HepG2 (cell line): ENCODE measurements at regions not wholly inside any gene's neighbourhood (a gene's known extent, or its start where the extent isn't known, plus 50 kb on each side); places are given as distances from the start of the nearest gene placed in this dataset.

Source experiments
- ATAC-seq: fragments of 200-7000 bp; cut with Tn5 transposase; 3 replicates; pipeline ENCODE4 v1.9.1; 2020; ENCODE audit warnings: mild to moderate bottlenecking, moderate library complexity
- BruUV-seq: library from RNA; stranded (reverse); fragments of 400-500 nt; replicated peaks from 2 replicates; lab custom pipeline; 2021; lab: Mats Ljungman, UMichigan
- CTCF ChIA-PET: fragments of 300-600 bp; formaldehyde crosslinking; extraction: SDS; loops from one replicate; lab custom pipeline; 2021; ENCODE audit warnings: low total read pairs, inconsistent platforms, low intra/inter-chr PET ratio; lab: Yijun Ruan, JAX
- POLR2A ChIA-PET: fragments of 350-600 bp; sonication (Branson Sonifier 250); formaldehyde crosslinking; loops from one replicate; lab custom pipeline; 2020; ENCODE audit warnings: antibody characterized with exemption, inconsistent platforms; lab: Yijun Ruan, JAX
- DNase-seq: peaks from one replicate; pipeline ENCODE4 v3.0.0-alpha.2; 2015; ENCODE audit warnings: low spot score
- FAIRE-seq: peaks from 3 replicates; lab custom pipeline; 2011; peaks lifted over from hg19 to GRCh38; lab: Jason Lieb, UNC
- H2AFZ ChIP-seq: one replicate; pipeline ENCODE4 v1.6.1; 2011; ENCODE audit warnings: low read length, inconsistent platforms
- H3K27ac ChIP-seq: fragments of 300-600 bp; 3 replicates; pipeline ENCODE4 v1.8.0; 2011; ENCODE audit warnings: mixed run types, mild to moderate bottlenecking, mixed read lengths, low read length, inconsistent platforms; ENCODE audit not compliant: insufficient read depth; ENCODE audit errors: extremely low read length
- H3K27me3 ChIP-seq, 2 experiments: fragments of 200-600 bp in 1 of 2; 2 replicates in 1 of 2; 3 replicates in 1 of 2; pipeline versions ENCODE4 v1.6.0 to v1.8.0; 2011; ENCODE audit warnings: low read length in 2 of 2, mild to moderate bottlenecking in 2 of 2, moderate library complexity in 2 of 2, inconsistent platforms in 1 of 2; ENCODE audit not compliant: insufficient read depth in 2 of 2, control insufficient read depth in 1 of 2
- H3K36me3 ChIP-seq, 2 experiments: fragments of 200-600 bp in 1 of 2; replicated peaks in 1 of 2; 2 replicates in 1 of 2; 3 replicates in 1 of 2; pipeline versions ENCODE4 v1.5.1 to v1.8.0; 2011; ENCODE audit warnings: low read length in 2 of 2, inconsistent platforms in 1 of 2; ENCODE audit not compliant: insufficient read depth in 2 of 2, control insufficient read depth in 1 of 2
- H3K4me1 ChIP-seq: 2 replicates; pipeline ENCODE4 v1.5.1; 2012; ENCODE audit warnings: low read length, inconsistent platforms; ENCODE audit not compliant: insufficient read depth
- H3K4me2 ChIP-seq: 2 replicates; pipeline ENCODE4 v1.6.0; 2011; ENCODE audit warnings: low read depth, low read length, inconsistent platforms
- H3K4me3 ChIP-seq, 3 experiments: fragments of 200-600 bp in 1 of 3; sonication (generic), shearing (Covaris generic) in 1 of 3; replicated peaks in 1 of 3; 2 replicates each; pipeline ENCODE4 v1.5.1; 2011 to 2016; ENCODE audit warnings: low read length in 3 of 3, inconsistent platforms in 2 of 3, low read depth in 2 of 3, mild to moderate bottlenecking in 2 of 3, control low read depth in 1 of 3, mixed read lengths in 1 of 3; ENCODE audit not compliant: insufficient read depth in 1 of 3
- H3K79me2 ChIP-seq: one replicate; pipeline ENCODE4 v1.6.1; 2011; ENCODE audit warnings: low read length, inconsistent platforms; ENCODE audit not compliant: insufficient read depth
- H3K9ac ChIP-seq: 2 replicates; pipeline ENCODE4 v1.6.0; 2011; ENCODE audit warnings: mild to moderate bottlenecking, low read depth, low read length, inconsistent platforms; ENCODE audit not compliant: insufficient read depth
- H3K9me3 ChIP-seq: 2 replicates; pipeline ENCODE4 v1.5.1; 2012; ENCODE audit warnings: mild to moderate bottlenecking, low read length
- H4K20me1 ChIP-seq: 2 replicates; pipeline ENCODE4 v1.6.0; 2011; ENCODE audit warnings: inconsistent platforms, mild to moderate bottlenecking, low read length, moderate library complexity; ENCODE audit not compliant: insufficient read depth
- ARHGAP35 ChIP-seq: sonication (generic); formaldehyde crosslinking; IDR thresholded peaks from 2 replicates; pipeline ENCODE4 v1.9.0; 2022; ENCODE audit warnings: mild to moderate bottlenecking, inconsistent platforms, moderate library complexity, missing genetic modification reagents, borderline replicate concordance
- MAZ ChIP-seq, 2 experiments: sonication (generic) in 1 of 2; formaldehyde crosslinking in 1 of 2; IDR thresholded peaks; 2 replicates each; pipeline versions ENCODE4 v1.5.0 to v1.6.1; 2012 to 2020; ENCODE audit warnings: low read depth in 2 of 2, mild to moderate bottlenecking in 2 of 2, borderline replicate concordance in 1 of 2, improper control_type of control experiment in 1 of 2, low read length in 1 of 2, missing genetic modification reagents in 1 of 2, moderate library complexity in 1 of 2
- MTF2 ChIP-seq: sonication (generic); formaldehyde crosslinking; IDR thresholded peaks from 2 replicates; pipeline ENCODE4 v1.5.0; 2020; ENCODE audit warnings: missing genetic modification reagents, borderline replicate concordance
- PAF1 ChIP-seq: IDR thresholded peaks from 2 replicates; pipeline ENCODE4 v1.6.1; 2016; ENCODE audit warnings: missing genetic modification reagents, missing compliant biosample characterization
- ZNF513 ChIP-seq: sonication (generic); formaldehyde crosslinking; conservative IDR thresholded peaks from 2 replicates; pipeline ENCODE4 v1.5.0; 2020; ENCODE audit warnings: missing genetic modification reagents
- ZNF710 ChIP-seq: sonication (generic); formaldehyde crosslinking; IDR thresholded peaks from 2 replicates; pipeline ENCODE4 v1.5.0; 2020; ENCODE audit warnings: mild to moderate bottlenecking, missing genetic modification reagents, borderline replicate concordance
- ZNF800 ChIP-seq: sonication (generic); formaldehyde crosslinking; IDR thresholded peaks from 2 replicates; pipeline ENCODE4 v1.4.0; 2020; ENCODE audit warnings: missing genetic modification reagents
- ZUFSP ChIP-seq: sonication (generic); formaldehyde crosslinking; IDR thresholded peaks from 2 replicates; pipeline ENCODE4 v1.9.0; 2021; ENCODE audit warnings: missing genetic modification reagents, mild to moderate bottlenecking, borderline replicate concordance
- WGBS: methylation state at CpG from one replicate; pipeline ENCODE4 v1.1.6; 2017; ENCODE audit warnings: low lambda C conversion rate; 5-methylcytosine and 5-hydroxymethylcytosine counted together
- in situ Hi-C: cut with HindIII; loops from 2 replicates; pipeline ENCODE4 v1.10.0; 2017; ENCODE audit warnings: low pct_unique_long_range_greater_than_20kb; ENCODE audit not compliant: extremely low pct_ligation_motif_present
- intact Hi-C: fragments of 100-400 bp; cut with micrococcal nuclease; formaldehyde crosslinking; loops from one replicate; pipeline ENCODE4 v1.10.0; 2022; ENCODE audit not compliant: unreplicated experiment

GRCh38 chr4:136743238-136743637, 789.1 kb downstream of the PCDH18 start:
- TF ChIP-seq ARHGAP35 (CRISPR knock-in tag) (no peak), MTF2 (CRISPR knock-in tag) (no peak), ZUFSP (no peak), ZNF710 (CRISPR knock-in tag) (no peak), PAF1 (CRISPR knock-in tag) (no peak), ZNF513 (CRISPR knock-in tag) (no peak), ZNF800 (CRISPR knock-in tag) (no peak), MAZ (IDR thresholded peaks at IDR 0.05; ENCODE audit: borderline replicate concordance, low read depth, low read length) (no peak), MAZ (CRISPR knock-in tag; IDR thresholded peaks at IDR 0.05; ENCODE audit: low read depth) (no peak)
- Histone ChIP-seq H3K9me3 (no peaks in the 10 kb centered on the region), H3K9ac (no peak overlapping the region), H3K79me2 (no peaks in the 10 kb centered on the region), H3K4me3 (no peak overlapping the region), H3K4me2 (no peak overlapping the region), H3K27me3 (no peaks in the 10 kb centered on the region; a peak in 1 of 5 replicates), H3K36me3 (no peaks in the 10 kb centered on the region), H3K27ac (no peak overlapping the region), H3K4me1 (no peaks in the 10 kb centered on the region), H2AFZ (no peak overlapping the region), H4K20me1 (no peaks in the 10 kb centered on the region)
- no TSS peak for BruUV-seq
- in situ Hi-C loops (no loop called here), intact Hi-C loops (no loop called here)
- ATAC-seq (no peak), FAIRE-seq (no peak), DNase-seq (no peak)
- POLR2A ChIA-PET, result no interaction called here
- CTCF ChIA-PET, result no interaction called here
- WGBS, result 100% methylated on average over 1 of the region's 1 CpG
